Keratinocyte (primary cell): ENCODE measurements at regions not wholly inside any gene's neighbourhood (a gene's known extent, or its start where the extent isn't known, plus 50 kb on each side); places are given as distances from the start of the nearest gene placed in this dataset.

Source experiments
- DNase-seq: peaks from one replicate; pipeline ENCODE4 v3.0.0-alpha.2; 2011; ENCODE audit warnings: low read depth, missing footprints, low spot score
- FAIRE-seq: peaks from 2 replicates; lab custom pipeline; 2011; peaks lifted over from hg19 to GRCh38; lab: Jason Lieb, UNC
- H2AFZ ChIP-seq: 2 replicates; pipeline ENCODE4 v1.6.0; 2012; ENCODE audit warnings: low read length, control low read depth, inconsistent platforms; ENCODE audit not compliant: control insufficient read depth
- H3K27ac ChIP-seq: 2 replicates; pipeline ENCODE4 v1.5.1; 2011; ENCODE audit warnings: low read length; ENCODE audit not compliant: control insufficient read depth, insufficient read depth
- H3K27me3 ChIP-seq: 3 replicates; pipeline ENCODE4 v1.6.0; 2011; ENCODE audit warnings: low read length; ENCODE audit not compliant: control insufficient read depth, insufficient read depth; ENCODE audit errors: extremely low read depth
- H3K36me3 ChIP-seq, 2 experiments: 2 replicates in 1 of 2; 3 replicates in 1 of 2; pipeline ENCODE4 v1.5.1; 2011; ENCODE audit warnings: low read length in 2 of 2, mild to moderate bottlenecking in 1 of 2; ENCODE audit not compliant: control insufficient read depth in 2 of 2, insufficient read depth in 2 of 2; ENCODE audit errors: extremely low read depth in 1 of 2
- H3K4me1 ChIP-seq: 3 replicates; pipeline ENCODE4 v1.5.1; 2011; ENCODE audit warnings: low read length; ENCODE audit not compliant: control insufficient read depth, insufficient read depth; ENCODE audit errors: extremely low read depth
- H3K4me2 ChIP-seq: 3 replicates; pipeline ENCODE4 v1.6.0; 2011; ENCODE audit warnings: low read depth, low read length; ENCODE audit not compliant: control insufficient read depth, insufficient read depth; ENCODE audit errors: extremely low read depth
- H3K4me3 ChIP-seq, 3 experiments: fragments of 200-600 bp in 1 of 3; sonication (generic) in 1 of 3; 2 replicates in 2 of 3; 3 replicates in 1 of 3; pipeline ENCODE4 v1.5.1; 2011 to 2016; ENCODE audit warnings: low read length in 3 of 3, mild to moderate bottlenecking in 3 of 3, control low read depth in 2 of 3, inconsistent platforms in 1 of 3, low read depth in 1 of 3, mixed read lengths in 1 of 3, mixed run types in 1 of 3, moderate library complexity in 1 of 3; ENCODE audit not compliant: control insufficient read depth in 2 of 3, insufficient read depth in 2 of 3; ENCODE audit errors: extremely low read depth in 1 of 3
- H3K79me2 ChIP-seq: 2 replicates; pipeline ENCODE4 v1.6.0; 2012; ENCODE audit warnings: low read length; ENCODE audit not compliant: control insufficient read depth, insufficient read depth
- H3K9ac ChIP-seq: 3 replicates; pipeline ENCODE4 v1.6.0; 2011; ENCODE audit warnings: low read length; ENCODE audit not compliant: control insufficient read depth, insufficient read depth; ENCODE audit errors: extremely low read depth
- H3K9me1 ChIP-seq: 3 replicates; pipeline ENCODE4 v1.6.0; 2011; ENCODE audit warnings: low read length; ENCODE audit not compliant: control insufficient read depth, insufficient read depth; ENCODE audit errors: extremely low read depth
- H3K9me3 ChIP-seq: 2 replicates; pipeline ENCODE4 v1.5.1; 2012; ENCODE audit warnings: low read depth, low read length; ENCODE audit not compliant: control insufficient read depth
- H4K20me1 ChIP-seq: 3 replicates; pipeline ENCODE4 v1.6.0; 2011; ENCODE audit warnings: low read length; ENCODE audit not compliant: control insufficient read depth, insufficient read depth; ENCODE audit errors: extremely low read depth
- CTCF ChIP-seq, 3 experiments: IDR thresholded peaks in 1 of 3; conservative IDR thresholded peaks in 1 of 3; optimal IDR thresholded peaks in 1 of 3; 2 replicates in 2 of 3; 3 replicates in 1 of 3; pipeline versions ENCODE3 to v1.5.1; 2011; ENCODE audit warnings: low read length in 3 of 3, mild to moderate bottlenecking in 3 of 3, moderate library complexity in 2 of 3, control low read depth in 1 of 3, inconsistent platforms in 1 of 3; ENCODE audit not compliant: insufficient read depth in 2 of 3; ENCODE audit errors: extremely low read depth in 1 of 3
- EZH2 ChIP-seq: IDR thresholded peaks from one replicate; pipeline ENCODE4 v1.6.1; 2012; ENCODE audit warnings: inconsistent platforms, mild to moderate bottlenecking, low read length, moderate library complexity
- dilution Hi-C: fragments of 300-500 bp; cut with MboI; formaldehyde crosslinking; loops from one replicate; pipeline ENCODE4 v1.7.0; 2020; ENCODE audit warnings: low sequenced_read_pairs; ENCODE audit not compliant: extremely low pct_ligation_motif_present

- Histone ChIP-seq H3K9me3 (no peaks in the 10 kb centered on the region), H3K27ac (no peak overlapping the region), H3K36me3 (no peaks in the 10 kb centered on the region), H3K9me1 (no peaks in the 10 kb centered on the region), H3K4me3 (no peak overlapping the region), H2AFZ (no peak overlapping the region), H3K4me1 (no peaks in the 10 kb centered on the region), H3K27me3 (no peaks in the 10 kb centered on the region), H4K20me1 (no peaks in the 10 kb centered on the region), H3K9ac (no peak overlapping the region), H3K79me2 (no peaks in the 10 kb centered on the region), H3K4me2 (no peak overlapping the region)
- no peak for FAIRE-seq
- TF ChIP-seq EZH2 (no peak), CTCF (optimal IDR thresholded peaks at IDR 0.05 in 1 of 3, IDR thresholded peaks at IDR 0.05 in 1 of 3, conservative IDR thresholded peaks at IDR 0.05 in 1 of 3; ENCODE audit: extremely low read depth in 1 of 3, insufficient read depth in 2 of 3, low read length in 3 of 3) (no peak)
- dilution Hi-C loops = no loop called here
- DNase-seq = no peak
Measured at GRCh38 chr2:16113568-16113967, 173.2 kb downstream of the MYCN start.

GRCh38 chr2:16112972-16113560 is 172.7 kb downstream of the MYCN start:
- no peak for FAIRE-seq
- H3K4me3 ChIP-seq = no peak overlapping the region
- H3K9me3 ChIP-seq = no peaks in the 10 kb centered on the region
- H3K9ac ChIP-seq = no peak overlapping the region
- H3K4me2 ChIP-seq = no peak overlapping the region
- dilution Hi-C loops = no loop called here
- H2AFZ ChIP-seq = no peak overlapping the region
- H4K20me1 ChIP-seq = no peaks in the 10 kb centered on the region
- H3K36me3 ChIP-seq = no peaks in the 10 kb centered on the region
- DNase-seq = no peak
- no peaks in the 10 kb centered on the region for H3K9me1 ChIP-seq
- H3K27me3 ChIP-seq = no peaks in the 10 kb centered on the region
- no peaks in the 10 kb centered on the region for H3K79me2 ChIP-seq
- H3K4me1 ChIP-seq = no peaks in the 10 kb centered on the region
- no peak overlapping the region for H3K27ac ChIP-seq
- no peak for TF ChIP-seq CTCF (optimal IDR thresholded peaks at IDR 0.05 in 1 of 3, IDR thresholded peaks at IDR 0.05 in 1 of 3, conservative IDR thresholded peaks at IDR 0.05 in 1 of 3; ENCODE audit: extremely low read depth in 1 of 3, insufficient read depth in 2 of 3, low read length in 3 of 3)
- no peak for TF ChIP-seq EZH2
